ENCODE measurements at regions not wholly inside any gene's neighbourhood (a gene's known extent, or its start where the extent isn't known, plus 50 kb on each side); places are given as distances from the start of the nearest gene placed in this dataset.
A peak's percentile ranks its signal among the peaks of the same experiment; 100 is the strongest.
"Not testable (repeated sequence)": the region's sequence is repeated elsewhere in the genome, so short reads cannot be mapped to it uniquely, and the experiment has no call there.

DNA sequence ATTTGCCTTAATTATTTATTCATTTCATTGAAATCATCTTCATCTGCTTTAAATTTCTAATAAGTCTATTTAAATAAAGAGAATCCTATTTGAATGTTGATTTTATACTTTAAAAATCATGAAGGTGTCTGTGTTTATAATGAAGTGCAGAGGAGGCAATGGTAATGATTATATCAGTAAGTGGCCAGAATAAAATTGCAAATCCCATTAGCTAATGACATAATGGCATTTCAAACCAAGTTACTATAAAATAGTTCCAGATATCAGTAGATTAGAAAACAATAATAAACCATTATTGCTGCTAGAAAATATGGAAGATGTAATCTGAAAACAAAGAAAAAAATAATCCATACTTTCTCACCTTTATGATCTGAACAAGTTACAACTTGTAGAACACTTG is 647.8 kb upstream of the KLHL1 start:
- no peak for DNase-seq

DNA sequence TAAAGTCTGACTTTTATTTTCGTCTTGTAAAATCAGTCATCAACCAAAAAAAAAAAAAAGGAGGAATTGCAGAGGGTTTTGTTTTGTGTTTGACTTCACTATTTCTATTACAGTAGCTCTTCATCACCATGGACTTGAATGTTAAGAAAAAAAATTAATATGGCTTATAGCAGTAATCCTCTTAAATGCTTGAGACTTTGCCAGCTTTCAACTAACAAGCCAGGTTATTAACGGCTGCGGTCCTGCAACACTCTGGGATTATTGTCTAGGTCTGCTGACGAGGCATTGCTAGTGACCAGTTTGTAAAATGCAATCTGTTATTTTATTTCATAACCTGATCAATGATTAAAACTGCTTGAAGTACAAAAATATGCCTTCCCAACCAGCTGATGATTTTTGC is 647.2 kb upstream of the KLHL1 start:
- DNase-seq, result peak in 1 of 3 experiments; percentile 17

DNA sequence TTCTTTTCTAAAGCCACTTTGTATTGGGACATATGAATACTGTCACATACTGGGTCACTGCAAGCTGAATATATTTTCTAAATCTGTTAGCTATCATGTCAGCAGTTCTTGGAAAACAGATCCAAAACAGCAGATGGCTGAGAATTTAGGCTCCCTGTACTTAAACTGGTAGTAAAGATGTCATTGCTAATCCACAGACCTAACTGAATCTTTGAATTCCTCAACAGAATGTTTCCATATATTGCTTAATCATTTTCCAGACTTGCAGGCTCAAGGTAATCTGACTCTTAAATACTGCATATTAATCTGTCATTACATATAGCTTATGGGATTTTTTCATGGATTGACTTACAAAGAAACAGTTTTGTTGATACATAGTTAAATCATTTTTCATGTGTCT is 639.0 kb upstream of the KLHL1 start:
- DNase-seq, result no peak

DNA sequence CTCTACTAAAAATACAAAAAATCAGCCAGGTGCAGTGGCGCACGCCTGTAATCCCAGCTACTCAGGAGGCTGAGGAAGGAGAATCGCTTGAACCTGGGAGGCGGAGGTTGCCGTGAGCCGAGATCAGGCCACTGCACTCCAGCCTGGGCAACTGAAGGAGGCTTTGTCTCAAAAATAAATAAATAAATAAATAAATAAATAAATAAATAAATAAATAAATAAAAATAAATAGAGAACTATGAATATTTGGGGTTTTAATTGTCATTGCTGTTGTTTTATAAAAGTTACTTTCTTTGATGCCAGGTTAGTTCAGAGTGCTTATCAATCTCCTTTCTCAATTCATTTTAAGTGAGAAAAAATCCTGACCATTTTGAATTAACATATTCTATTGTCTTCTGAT is 638.2 kb upstream of the KLHL1 start:
- not testable (repeated sequence) for DNase-seq

DNA sequence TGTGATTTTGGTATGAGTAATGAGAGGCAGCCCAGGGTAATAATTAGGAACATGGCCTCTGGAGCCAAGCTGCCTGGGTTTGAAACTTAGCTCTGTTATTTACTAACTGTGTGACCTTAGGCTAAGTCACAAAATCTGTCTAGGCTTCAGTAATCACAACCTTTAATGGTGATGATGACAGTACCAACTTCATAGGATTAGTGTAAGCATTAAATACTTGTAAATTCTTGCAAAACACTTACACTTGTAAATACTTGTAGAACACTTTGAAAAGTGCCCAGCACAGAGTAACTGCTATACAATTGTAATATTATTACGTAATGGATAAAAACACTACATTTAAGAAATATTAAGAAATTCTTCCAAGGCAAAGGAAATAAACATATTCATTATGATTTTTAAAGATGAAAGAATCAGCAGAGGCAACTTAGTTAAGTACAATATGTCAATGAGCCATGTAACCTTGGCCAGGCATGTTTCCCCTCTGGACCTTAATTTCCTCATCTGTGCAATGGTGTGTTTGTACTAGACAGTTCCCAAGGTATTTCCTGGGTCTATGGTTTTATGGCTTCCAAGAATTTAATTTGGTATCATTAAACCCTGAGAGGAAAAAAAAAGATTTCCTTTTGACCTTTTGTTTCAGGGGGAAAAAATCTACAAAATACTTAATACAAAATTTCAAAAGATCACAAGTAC is 628.5 kb upstream of the KLHL1 start:
- DNase-seq, result peak in 1 of 3 experiments; percentile 33

DNA sequence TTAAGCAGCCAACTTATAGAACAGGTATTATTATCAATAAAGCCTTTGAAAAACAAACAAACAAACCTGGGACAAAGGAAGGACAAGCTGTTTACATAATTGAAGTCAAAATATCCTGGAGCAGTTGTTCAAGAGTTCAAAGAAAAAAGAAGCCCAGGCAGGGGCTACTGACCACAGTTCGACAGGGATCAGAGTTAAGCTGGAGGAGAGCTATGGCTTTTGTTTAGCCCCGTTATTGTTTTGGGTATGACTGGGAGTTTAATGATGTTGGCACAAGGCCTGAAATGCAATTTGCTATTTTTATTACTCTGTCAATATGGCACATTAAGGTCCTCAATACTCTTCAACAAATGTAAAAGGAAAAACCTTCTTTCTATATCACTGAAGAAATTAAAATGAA is 624.4 kb upstream of the KLHL1 start:
- peak; percentile 18 to 96 (median 75) for DNase-seq

DNA sequence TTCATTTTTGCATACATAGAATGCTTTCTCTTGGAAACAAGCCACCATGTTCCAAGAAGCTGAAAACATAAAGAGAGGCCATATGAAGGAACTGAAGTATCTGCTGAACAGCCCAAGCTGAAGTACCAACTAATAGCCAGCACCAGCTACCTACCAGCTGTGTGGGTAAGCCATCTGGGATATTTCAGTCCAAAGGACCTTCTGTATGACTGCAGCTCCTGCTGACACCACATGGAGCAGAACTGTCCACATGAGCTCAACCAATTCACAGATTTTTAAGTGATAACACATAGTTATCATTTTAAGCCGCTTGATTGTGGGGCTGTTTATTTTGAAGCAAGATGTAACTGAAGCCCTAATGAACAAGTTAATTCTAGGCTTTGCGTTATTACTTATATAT is 621.1 kb upstream of the KLHL1 start:
- no peak for DNase-seq

DNA sequence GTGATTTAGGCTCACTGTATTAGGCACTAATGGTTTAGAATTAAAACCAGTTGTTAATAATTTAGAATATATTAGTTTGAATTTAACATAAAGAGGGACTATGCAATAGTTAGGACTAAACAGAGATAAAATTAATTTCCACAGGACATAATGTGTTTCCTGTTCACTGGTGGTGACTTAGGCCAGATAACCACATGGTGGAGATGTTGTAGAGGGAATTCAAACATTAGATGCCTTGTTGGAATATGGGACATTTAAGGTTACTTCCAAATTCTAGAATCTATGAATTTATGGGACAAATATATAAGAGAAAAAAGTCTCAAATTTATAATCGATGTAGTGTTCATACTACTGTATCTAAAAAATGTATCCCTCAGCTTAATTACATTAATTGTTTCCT is 615.5 kb upstream of the KLHL1 start:
- DNase-seq, result peak in 2 of 3 experiments; percentile 29 to 71

DNA sequence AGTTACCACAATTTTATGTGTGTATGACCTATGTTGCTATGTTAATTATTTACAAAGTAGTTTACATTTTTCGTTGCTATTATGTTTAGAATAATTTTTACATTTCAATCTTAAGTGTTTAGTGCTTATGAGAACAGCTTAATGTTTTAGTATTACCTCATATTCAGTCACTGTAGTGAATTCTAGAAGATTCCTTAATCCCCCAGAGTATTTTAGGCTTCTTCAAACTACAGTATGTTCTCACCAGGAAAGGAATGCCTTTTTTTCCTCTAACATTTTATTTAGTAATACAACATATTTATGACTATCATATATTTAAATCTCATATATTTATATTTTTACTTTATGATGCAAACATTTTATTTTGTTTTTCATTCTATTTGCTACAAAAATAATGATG is 612.1 kb upstream of the KLHL1 start:
- DNase-seq, result no peak

DNA sequence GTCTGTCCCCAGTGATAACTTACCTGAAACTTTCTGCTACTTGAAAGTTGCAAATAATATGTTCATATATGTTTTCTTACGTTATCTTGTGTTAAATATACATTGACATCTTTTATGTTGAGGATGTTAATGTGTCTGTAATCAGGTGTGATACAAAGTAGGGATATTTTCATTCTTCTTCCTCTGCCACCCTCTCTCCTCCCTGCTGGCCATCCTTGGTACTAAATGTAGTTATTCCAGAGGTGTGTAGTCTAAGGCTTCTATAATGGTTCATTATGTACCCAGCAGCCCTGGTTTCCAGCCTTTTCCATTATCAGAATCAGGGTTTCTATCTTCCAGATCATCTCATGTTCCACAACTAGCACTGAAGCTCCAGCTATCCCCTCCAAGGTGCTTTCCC is 606.7 kb upstream of the KLHL1 start:
- no peak for DNase-seq

DNA sequence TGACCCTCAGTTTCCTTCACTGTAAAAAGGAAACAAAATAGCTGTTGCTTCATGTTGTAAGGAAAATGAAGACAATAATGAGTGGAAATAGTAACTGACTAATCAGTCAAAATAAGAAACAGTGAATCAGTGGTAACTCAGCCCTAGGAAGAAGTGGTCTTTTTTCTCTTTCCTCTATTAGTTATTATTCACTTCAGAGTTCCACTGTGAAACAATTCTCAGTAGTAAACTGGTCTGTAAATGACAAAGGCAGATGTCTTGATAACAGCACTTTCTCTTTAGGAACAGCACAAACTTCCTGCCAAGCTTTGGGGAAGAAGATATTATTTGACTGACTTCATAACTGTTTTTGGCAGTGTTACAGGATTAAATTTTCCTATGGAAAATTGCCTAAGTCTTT is 600.5 kb upstream of the KLHL1 start:
- DNase-seq, result no peak

DNA sequence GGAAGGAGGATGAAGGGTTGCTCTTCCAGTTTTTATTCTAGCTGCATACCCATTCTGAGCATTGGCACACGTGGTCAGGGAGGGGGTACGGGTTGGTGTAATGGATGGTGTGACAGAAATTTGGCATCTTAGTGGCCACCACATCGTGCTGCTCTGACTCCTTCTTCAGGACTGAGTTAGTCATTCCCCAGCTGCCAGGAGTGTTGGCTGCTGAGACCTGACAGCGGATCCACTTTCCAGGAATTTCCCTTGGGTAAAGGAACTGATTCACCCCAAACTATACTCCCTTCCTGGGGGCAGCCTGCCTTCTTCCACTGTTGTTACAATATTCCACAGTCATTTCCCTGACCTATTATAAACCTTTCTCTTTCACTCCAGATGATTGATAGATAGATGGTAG is 595.5 kb upstream of the KLHL1 start:
- no peak for DNase-seq

DNA sequence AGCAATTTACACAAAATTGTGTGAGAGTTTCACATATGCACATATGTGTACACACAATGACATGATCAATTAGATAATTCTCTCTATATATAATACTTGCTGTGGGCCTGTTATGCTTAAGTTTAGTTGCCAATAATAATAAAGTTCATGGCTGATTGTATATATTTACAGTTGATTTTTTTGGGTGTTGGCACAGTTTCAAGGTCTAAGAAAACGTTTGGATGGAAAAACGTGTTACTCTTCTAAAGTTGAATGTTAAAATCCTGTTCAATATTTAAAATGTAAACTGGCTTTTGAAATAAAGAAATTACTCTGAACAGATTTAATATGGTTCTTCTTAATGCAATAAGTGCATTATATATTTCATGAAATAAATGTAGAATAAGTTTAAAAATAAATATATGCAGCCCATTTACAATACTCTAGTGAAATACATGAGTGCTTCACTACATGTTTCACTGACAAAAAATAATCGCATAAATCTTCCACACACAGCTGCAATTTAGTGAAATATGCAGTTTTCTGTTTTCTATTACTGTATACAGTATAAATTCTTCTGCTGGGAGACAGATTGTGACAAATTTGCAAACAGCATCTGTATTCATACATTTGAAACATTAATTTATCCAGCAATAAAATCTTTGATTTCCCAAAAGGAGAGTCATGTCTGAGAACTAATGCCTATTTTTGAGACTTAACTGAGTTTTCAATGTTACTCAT is 586.9 kb upstream of the KLHL1 start:
- no peak for DNase-seq

DNA sequence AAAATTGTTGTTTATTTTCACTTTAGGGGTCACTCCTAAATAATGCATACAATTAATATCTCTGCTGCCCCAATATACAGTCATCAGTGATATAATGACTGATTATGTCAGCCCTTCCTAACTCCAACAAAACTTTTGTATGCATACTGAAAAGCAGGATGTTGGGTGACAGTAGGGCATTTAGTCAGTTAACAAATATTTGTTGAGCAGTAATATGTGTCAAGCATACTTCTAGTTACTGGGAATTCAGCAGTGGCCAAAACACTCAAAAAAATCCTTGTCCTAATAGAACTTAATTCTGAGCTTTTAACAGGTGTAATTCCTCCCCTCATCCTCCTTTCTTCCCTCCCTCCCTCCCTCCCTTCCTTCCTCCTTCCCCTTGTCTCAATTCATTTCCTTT is 560.7 kb upstream of the KLHL1 start:
- no peak for DNase-seq

DNA sequence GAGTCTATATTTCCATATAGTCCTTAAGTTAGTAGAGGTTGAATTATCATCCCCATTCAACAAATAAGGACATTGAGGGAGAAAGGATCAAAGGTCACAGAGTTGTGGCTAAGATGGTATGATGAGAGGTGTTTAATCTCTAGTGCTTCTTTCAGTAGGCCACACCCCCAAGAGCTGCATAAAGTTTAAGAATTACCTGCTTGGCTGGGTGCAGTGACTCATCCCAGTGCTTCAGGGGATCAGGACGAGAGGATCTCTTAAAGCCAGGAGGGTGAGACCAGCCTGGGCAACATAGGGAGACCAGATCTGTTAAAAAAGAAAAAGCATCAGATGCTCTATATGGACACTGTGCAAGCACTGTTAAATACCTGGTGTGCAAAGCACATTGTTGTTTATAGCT is 560.0 kb upstream of the KLHL1 start:
- peak in 2 of 3 experiments; percentile 29 to 50 for DNase-seq

DNA sequence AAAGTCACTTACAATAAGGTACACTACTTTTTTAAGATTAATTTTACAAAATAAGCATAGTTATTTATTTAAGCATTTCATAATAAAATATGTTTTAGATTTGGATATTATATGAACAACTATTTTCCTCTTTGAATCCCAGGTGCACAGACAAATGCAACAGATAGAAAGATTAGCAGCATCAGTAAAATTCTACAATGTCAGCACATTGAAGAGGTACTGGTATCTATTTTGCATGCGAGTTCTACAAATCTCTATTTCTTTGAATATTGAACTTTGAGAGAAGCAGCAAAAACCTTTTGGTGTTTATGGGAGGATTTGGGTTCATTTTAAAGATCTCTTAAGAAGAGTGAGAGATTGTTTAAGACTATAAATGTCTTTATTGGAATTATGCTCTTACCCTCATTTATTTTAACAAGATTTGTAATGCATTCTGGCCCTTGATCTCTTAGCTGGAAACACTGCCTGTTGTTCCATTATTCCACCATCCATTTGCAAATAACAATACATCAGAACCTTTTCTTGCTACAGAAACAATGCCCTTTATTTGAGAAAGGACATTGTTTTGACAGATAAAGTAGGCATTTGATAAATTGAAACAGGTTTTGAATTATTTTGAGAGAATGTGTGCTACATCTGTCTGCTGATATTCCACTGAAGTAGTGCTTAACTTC is 558.8 kb upstream of the KLHL1 start:
- DNase-seq, result peak in 2 of 3 experiments; percentile 23 to 83

DNA sequence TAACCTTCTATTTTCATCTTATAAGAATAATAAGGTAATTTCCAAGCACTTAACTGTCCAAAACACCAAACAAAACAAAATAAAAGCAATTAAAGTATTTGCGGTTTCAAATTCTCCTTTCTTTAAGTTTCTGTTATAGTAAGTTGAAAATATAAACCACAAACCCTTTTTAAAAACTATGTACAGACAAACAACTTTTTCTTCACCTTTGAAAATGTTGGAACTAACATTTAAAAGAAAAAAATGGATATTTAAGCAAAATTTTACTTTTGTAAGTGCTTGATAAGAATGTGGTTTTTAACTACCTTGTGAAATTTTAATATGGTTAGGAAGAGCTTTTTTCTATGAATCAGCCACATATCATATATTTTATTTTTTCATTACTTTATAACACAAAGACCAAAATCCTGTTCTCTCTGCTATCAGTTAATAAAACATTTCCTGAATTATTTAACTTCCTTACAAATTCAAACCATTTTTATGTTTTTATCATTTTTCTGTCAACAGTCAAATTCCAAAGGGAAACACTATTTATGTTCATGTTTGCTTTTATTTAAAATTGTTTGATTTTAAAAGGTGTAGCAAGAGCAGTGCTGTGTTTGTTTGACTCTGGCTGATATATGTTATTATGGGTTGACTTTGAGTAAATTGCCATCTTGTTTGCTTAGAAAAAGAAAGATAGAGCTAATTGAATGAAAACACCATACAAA is 554.1 kb upstream of the KLHL1 start:
- peak in 1 of 3 experiments; percentile 90 for DNase-seq

DNA sequence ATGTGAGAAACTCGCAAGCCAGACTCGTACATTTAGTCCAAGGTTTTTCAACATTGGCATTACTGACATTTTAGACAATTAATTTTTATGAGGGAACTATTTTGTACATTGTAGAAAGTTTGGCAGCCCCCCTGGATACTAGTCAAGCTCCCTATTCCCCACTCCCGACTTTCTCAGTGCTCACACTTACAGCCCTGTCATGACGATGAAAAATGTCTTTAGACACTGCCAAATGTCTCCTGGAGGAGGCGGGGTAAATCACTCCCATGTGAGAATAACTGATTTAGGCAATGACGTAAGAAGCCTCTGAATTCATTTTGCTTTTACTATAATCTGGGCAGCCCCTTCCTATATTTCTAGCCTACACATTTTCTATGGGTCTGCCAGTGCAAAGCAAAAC is 535.8 kb upstream of the KLHL1 start:
- no peak for DNase-seq

DNA sequence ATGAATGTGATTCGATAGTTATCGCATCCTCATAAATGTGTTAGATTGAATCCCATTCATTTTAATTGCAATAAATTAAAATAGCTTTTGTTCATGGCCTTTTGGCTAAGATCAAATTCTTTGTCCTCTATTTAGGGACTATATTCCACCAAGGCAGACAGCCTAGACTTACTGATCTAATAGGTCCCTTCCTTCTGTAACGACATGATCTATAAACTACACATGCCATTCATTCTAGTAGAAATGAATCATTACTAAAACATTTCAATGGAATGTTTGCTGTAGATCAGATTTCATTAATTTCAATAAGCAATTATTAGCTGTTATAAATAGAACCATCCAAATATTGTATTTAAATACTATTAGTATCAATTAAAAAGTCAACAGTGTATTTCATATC is 526.6 kb upstream of the KLHL1 start:
- DNase-seq, result no peak

DNA sequence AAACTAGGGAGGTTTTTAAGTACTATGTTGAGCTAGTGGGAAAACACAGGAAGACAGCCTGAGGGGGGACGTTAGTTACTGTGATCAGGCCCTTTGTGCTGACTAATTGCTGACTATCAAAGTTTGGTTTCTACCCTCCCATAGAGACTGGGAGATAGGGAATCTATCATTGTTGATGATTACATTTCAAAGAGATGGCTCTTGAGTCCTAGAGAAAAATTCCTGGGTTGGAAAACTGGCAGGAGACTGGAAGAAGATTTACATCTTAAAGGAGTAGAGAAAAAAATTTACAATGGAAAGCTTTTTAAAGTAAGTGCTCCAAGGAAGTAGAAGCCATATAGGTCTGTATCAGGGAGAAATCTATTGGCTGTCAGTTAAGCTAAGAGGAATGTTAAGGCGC is 522.0 kb upstream of the KLHL1 start:
- peak in 1 of 3 experiments; percentile 34 for DNase-seq

DNA sequence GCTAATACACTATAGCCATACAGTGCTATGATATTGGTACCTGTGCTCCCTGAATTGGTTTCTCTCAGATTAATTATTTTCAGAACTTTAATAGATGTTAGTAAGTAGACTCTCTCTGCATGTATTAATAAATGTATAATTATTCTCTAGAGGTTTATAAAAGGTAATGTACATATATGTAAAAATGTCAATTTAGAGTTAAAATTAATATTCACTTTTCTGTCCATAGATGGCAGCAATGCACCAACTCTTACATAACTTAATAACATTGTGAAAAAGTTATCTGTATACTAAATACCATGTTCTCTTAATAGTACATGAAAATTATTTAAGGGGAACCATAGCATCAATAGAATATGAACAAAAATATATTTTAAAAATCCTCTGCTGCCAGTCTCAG is 515.0 kb upstream of the KLHL1 start:
- peak in 2 of 3 experiments; percentile 18 to 67 for DNase-seq

DNA sequence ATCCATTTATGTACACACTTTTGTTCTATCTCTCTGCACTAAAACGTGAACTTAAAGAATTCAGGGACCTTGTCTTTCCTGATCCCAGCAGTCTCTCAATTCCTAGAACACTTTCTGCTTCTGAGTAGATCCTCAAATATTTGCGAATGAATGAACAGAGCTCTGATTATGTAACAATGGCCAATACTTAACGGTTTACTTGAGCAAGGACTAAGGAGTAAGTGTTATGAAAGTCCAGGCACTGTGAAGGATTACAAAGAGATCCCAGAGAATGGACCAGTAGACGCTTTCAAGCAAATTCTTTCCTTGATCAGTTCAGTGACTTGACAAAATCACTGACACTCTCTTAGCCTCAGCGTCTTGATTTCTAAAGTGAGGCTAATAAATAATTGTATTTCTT is 514.5 kb upstream of the KLHL1 start:
- DNase-seq, result peak in 1 of 3 experiments; percentile 54

DNA sequence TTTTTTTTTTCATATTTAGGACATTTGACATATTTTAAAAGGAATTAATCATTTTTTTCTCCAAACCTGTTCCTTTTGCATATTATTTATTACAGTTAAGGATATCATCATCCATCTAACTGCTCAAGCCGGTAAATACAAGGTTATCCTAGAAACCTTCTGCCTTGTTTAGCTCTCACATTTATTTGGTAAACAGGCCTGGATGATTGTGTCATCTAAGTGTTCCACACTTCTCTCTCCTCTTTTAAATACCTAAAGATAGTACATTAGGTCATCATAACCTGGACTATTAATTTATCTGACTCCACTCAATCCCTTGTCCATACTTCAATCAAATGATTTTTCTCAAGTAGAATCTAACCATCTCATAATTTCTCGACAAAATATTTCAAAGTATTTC is 511.7 kb upstream of the KLHL1 start:
- DNase-seq, result no peak
